HUDEP-2 (cell line): ENCODE measurements at regions not wholly inside any gene's neighbourhood (a gene's known extent, or its start where the extent isn't known, plus 50 kb on each side); places are given as distances from the start of the nearest gene placed in this dataset.

Experiments
- DNase-seq, 76 experiments: peaks; one replicate each; lab custom pipeline; 2025; ENCODE audit not compliant: unreplicated experiment in 76 of 76; lab: John Stamatoyannopoulos, UW

GRCh38 chr20:24339210-24339641 lies 130.2 kb upstream of the SYNDIG1 start:
- DNase-seq, result no peak

GRCh38 chr20:24337551-24337950 lies 131.9 kb upstream of the SYNDIG1 start:
- DNase-seq, result no peak

- DNase-seq, result no peak
These were observed 132.4 kb upstream of the SYNDIG1 start for GRCh38 chr20:24337069-24337468.

GRCh38 chr20:24334830-24335229 lies 134.6 kb upstream of the SYNDIG1 start:
- DNase-seq, result no peak

- DNase-seq, result no peak
These were observed 136.5 kb upstream of the SYNDIG1 start for GRCh38 chr20:24332956-24333355.

GRCh38 chr20:24331939-24332338 lies 137.5 kb upstream of the SYNDIG1 start:
- no peak for DNase-seq

- DNase-seq, result no peak
These were observed 140.5 kb upstream of the SYNDIG1 start for GRCh38 chr20:24328901-24329300.

- DNase-seq, result no peak
These were observed 147.5 kb upstream of the SYNDIG1 start for GRCh38 chr20:24321973-24322372.

GRCh38 chr20:24318569-24319352 lies 150.7 kb upstream of the SYNDIG1 start:
- DNase-seq, result no peak

GRCh38 chr20:24317224-24317623 lies 152.2 kb upstream of the SYNDIG1 start:
- DNase-seq, result no peak

GRCh38 chr20:24316731-24317130 lies 152.7 kb upstream of the SYNDIG1 start:
- DNase-seq, result no peak

- no peak for DNase-seq
These were observed 155.4 kb upstream of the SYNDIG1 start for GRCh38 chr20:24314053-24314452.

- no peak for DNase-seq
These were observed 159.8 kb upstream of the SYNDIG1 start for GRCh38 chr20:24309596-24309995.

GRCh38 chr20:24305371-24305770 lies 164.1 kb upstream of the SYNDIG1 start:
- no peak for DNase-seq

- no peak for DNase-seq
These were observed 165.1 kb upstream of the SYNDIG1 start for GRCh38 chr20:24304291-24304690.

- no peak for DNase-seq
These were observed 165.8 kb upstream of the SYNDIG1 start for GRCh38 chr20:24303393-24304170.

- no peak for DNase-seq
These were observed 171.4 kb upstream of the SYNDIG1 start for GRCh38 chr20:24297993-24298392.

- DNase-seq, result no peak
These were observed 172.8 kb upstream of the SYNDIG1 start for GRCh38 chr20:24296477-24297261.

- DNase-seq, result no peak
These were observed 178.4 kb upstream of the SYNDIG1 start for GRCh38 chr20:24291014-24291413.

- no peak for DNase-seq
These were observed 179.5 kb upstream of the SYNDIG1 start for GRCh38 chr20:24289737-24290481.

- no peak for DNase-seq
These were observed 186.2 kb upstream of the SYNDIG1 start for GRCh38 chr20:24283186-24283585.
